ENCODE measurements at regions not wholly inside any gene's neighbourhood (a gene's known extent, or its start where the extent isn't known, plus 50 kb on each side); places are given as distances from the start of the nearest gene placed in this dataset.
A peak's percentile ranks its signal among the peaks of the same experiment; 100 is the strongest.
"Not testable (repeated sequence)": the region's sequence is repeated elsewhere in the genome, so short reads cannot be mapped to it uniquely, and the experiment has no call there.

GRCh38 chr15:99455789-99456160, 110.0 kb upstream of the MEF2A start:
- DNase-seq (ENCODE audit: low spot score) = no peak

GRCh38 chr15:99464137-99464536, 101.6 kb upstream of the MEF2A start:
- DNase-seq (ENCODE audit: low spot score) = no peak

GRCh38 chr15:99466701-99467337, 99.0 kb upstream of the MEF2A start:
- no peak for DNase-seq (ENCODE audit: low spot score)

GRCh38 chr15:99467338-99467720, 98.5 kb upstream of the MEF2A start:
- DNase-seq (ENCODE audit: low spot score) = no peak

GRCh38 chr15:99467853-99468464, 97.8 kb upstream of the MEF2A start:
- DNase-seq (ENCODE audit: low spot score) = no peak

GRCh38 chr15:99470204-99470603, 95.6 kb upstream of the MEF2A start:
- not testable (repeated sequence) for DNase-seq (ENCODE audit: low spot score)

GRCh38 chr15:99472416-99473145, 93.2 kb upstream of the MEF2A start:
- no peak for DNase-seq (ENCODE audit: low spot score)

- DNase-seq (ENCODE audit: low spot score) = peak; percentile 61
Observed at GRCh38 chr15:99473981-99474906, 91.5 kb upstream of the MEF2A start.

GRCh38 chr15:99474909-99475753, 90.7 kb upstream of the MEF2A start:
- DNase-seq (ENCODE audit: low spot score) = no peak

GRCh38 chr15:99475754-99476412, 89.9 kb upstream of the MEF2A start:
- DNase-seq (ENCODE audit: low spot score) = no peak

- peak; percentile 45 for DNase-seq (ENCODE audit: low spot score)
Observed at GRCh38 chr15:99476413-99477222, 89.2 kb upstream of the MEF2A start.

- no peak for DNase-seq (ENCODE audit: low spot score)
Observed at GRCh38 chr15:99477791-99478471, 87.9 kb upstream of the MEF2A start.

- DNase-seq (ENCODE audit: low spot score) = no peak
Observed at GRCh38 chr15:99478977-99479376, 86.8 kb upstream of the MEF2A start.

GRCh38 chr15:99480016-99480810, 85.6 kb upstream of the MEF2A start:
- DNase-seq (ENCODE audit: low spot score) = no peak

- DNase-seq (ENCODE audit: low spot score) = no peak
Observed at GRCh38 chr15:99481113-99481950, 84.5 kb upstream of the MEF2A start.

- no peak for DNase-seq (ENCODE audit: low spot score)
Observed at GRCh38 chr15:99481951-99482230, 83.9 kb upstream of the MEF2A start.

GRCh38 chr15:99482993-99483392, 82.8 kb upstream of the MEF2A start:
- no peak for DNase-seq (ENCODE audit: low spot score)
